Epithelial cell of prostate (primary cell): ENCODE measurements at regions not wholly inside any gene's neighbourhood (a gene's known extent, or its start where the extent isn't known, plus 50 kb on each side); places are given as distances from the start of the nearest gene placed in this dataset.

Experiments used
- DNase-seq: peaks from one replicate; pipeline ENCODE4 v3.0.0-alpha.2; 2011; ENCODE audit warnings: low read depth, low spot score
- H3K27ac ChIP-seq: fragments of 450-650 bp; 2 replicates; pipeline ENCODE4 v1.5.1; 2017; ENCODE audit warnings: mild to moderate bottlenecking

- no peak overlapping the region for H3K27ac ChIP-seq
- DNase-seq = no peak
Measured at GRCh38 chr17:55585629-55586028, 74.4 kb upstream of the SMIM36 start.

- no peak for DNase-seq
- no peak overlapping the region for H3K27ac ChIP-seq
Measured at GRCh38 chr17:55584861-55585260, 73.6 kb upstream of the SMIM36 start.

- DNase-seq = peak; percentile 20
- H3K27ac ChIP-seq = peak overlapping the region; percentile 21
Measured at GRCh38 chr17:55584055-55584685, 72.9 kb upstream of the SMIM36 start.

GRCh38 chr17:55582897-55583296 is 71.6 kb upstream of the SMIM36 start:
- H3K27ac ChIP-seq = no peak overlapping the region
- DNase-seq = no peak

- DNase-seq = no peak
- H3K27ac ChIP-seq = no peak overlapping the region
Measured at GRCh38 chr17:55580596-55581133, 69.4 kb upstream of the SMIM36 start.

- no peak overlapping the region for H3K27ac ChIP-seq
- DNase-seq = no peak
Measured at GRCh38 chr17:55577687-55578086, 66.4 kb upstream of the SMIM36 start.

- peak overlapping the region; percentile 75 for H3K27ac ChIP-seq
- DNase-seq = no peak
Measured at GRCh38 chr17:55576996-55577586, 65.8 kb upstream of the SMIM36 start.

GRCh38 chr17:55576237-55576995 is 65.2 kb upstream of the SMIM36 start:
- peak; percentile 22 for DNase-seq
- peak overlapping the region; percentile 75 for H3K27ac ChIP-seq

GRCh38 chr17:55575058-55575636 is 63.9 kb upstream of the SMIM36 start:
- H3K27ac ChIP-seq = peak overlapping the region; percentile 75
- no peak for DNase-seq

- DNase-seq = no peak
- H3K27ac ChIP-seq = no peak overlapping the region
Measured at GRCh38 chr17:55572599-55572998, 61.3 kb upstream of the SMIM36 start.

GRCh38 chr17:55572139-55572538 is 60.9 kb upstream of the SMIM36 start:
- no peak for DNase-seq
- H3K27ac ChIP-seq = no peak overlapping the region

- H3K27ac ChIP-seq = no peak overlapping the region
- DNase-seq = no peak
Measured at GRCh38 chr17:55571095-55571494, 59.8 kb upstream of the SMIM36 start.

GRCh38 chr17:55570391-55570790 is 59.1 kb upstream of the SMIM36 start:
- no peak overlapping the region for H3K27ac ChIP-seq
- DNase-seq = no peak

GRCh38 chr17:55567240-55568214 is 56.3 kb upstream of the SMIM36 start:
- no peak overlapping the region for H3K27ac ChIP-seq
- DNase-seq = no peak

GRCh38 chr17:55564081-55564480 is 52.8 kb upstream of the SMIM36 start:
- DNase-seq = no peak
- H3K27ac ChIP-seq = no peak overlapping the region

- no peak overlapping the region for H3K27ac ChIP-seq
- DNase-seq = no peak
Measured at GRCh38 chr17:55563363-55563762, 52.1 kb upstream of the SMIM36 start.

GRCh38 chr17:55561973-55562495 is 50.8 kb upstream of the SMIM36 start:
- H3K27ac ChIP-seq = no peak overlapping the region
- DNase-seq = no peak

- no peak for DNase-seq
Measured at GRCh38 chr17:55561316-55561972, 50.2 kb upstream of the SMIM36 start.

More at GRCh38 chr17:55561316-55561972, 50.2 kb upstream of the SMIM36 start:
- H3K27ac ChIP-seq = no peak overlapping the region
